Gastroesophageal sphincter (tissue), 3 donors: ENCODE measurements at regions not wholly inside any gene's neighbourhood (a gene's known extent, or its start where the extent isn't known, plus 50 kb on each side); places are given as distances from the start of the nearest gene placed in this dataset.
"Not testable (repeated sequence)": the region's sequence is repeated elsewhere in the genome, so short reads cannot be mapped to it uniquely, and the experiment has no call there.

Experiments used
- POLR2AphosphoS5 ChIP-seq: sonication (generic); formaldehyde crosslinking; IDR thresholded peaks from one replicate; pipeline ENCODE4 v1.6.1; 2017; ENCODE audit warnings: antibody characterized with exemption
- TF ChIP-seq, protein P1 (sequence below), 4 experiments: fragments of 200-600 bp in 2 of 4; fragments of 450-650 bp in 2 of 4; sonication (generic) in 1 of 4; IDR thresholded peaks; one replicate each; pipeline ENCODE4 v1.5.1; 2017 to 2019; ENCODE audit warnings: antibody characterized with exemption in 4 of 4, mild to moderate bottlenecking in 2 of 4, moderate library complexity in 2 of 4

DNA sequence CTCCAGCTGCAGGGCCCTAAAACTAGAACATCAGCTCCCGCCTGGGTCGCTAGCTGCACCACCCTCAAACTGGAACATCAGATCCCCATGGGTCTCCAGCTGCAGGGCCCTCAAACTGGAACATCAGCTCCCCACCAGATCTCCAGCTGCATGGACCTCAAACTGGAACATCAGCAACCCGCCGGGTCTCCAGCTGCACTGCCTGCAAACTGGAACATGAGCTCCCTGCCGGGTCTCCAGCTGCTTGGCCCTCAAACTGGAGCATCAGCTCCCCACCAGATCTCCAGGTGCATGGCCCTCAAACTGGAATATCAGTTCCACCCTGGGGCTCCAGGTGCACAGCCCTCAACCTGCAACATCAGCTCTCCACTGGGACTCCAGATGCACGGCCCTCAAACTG is 82.7 kb downstream of the TFRC start:
- TF ChIP-seq, protein P1, sequence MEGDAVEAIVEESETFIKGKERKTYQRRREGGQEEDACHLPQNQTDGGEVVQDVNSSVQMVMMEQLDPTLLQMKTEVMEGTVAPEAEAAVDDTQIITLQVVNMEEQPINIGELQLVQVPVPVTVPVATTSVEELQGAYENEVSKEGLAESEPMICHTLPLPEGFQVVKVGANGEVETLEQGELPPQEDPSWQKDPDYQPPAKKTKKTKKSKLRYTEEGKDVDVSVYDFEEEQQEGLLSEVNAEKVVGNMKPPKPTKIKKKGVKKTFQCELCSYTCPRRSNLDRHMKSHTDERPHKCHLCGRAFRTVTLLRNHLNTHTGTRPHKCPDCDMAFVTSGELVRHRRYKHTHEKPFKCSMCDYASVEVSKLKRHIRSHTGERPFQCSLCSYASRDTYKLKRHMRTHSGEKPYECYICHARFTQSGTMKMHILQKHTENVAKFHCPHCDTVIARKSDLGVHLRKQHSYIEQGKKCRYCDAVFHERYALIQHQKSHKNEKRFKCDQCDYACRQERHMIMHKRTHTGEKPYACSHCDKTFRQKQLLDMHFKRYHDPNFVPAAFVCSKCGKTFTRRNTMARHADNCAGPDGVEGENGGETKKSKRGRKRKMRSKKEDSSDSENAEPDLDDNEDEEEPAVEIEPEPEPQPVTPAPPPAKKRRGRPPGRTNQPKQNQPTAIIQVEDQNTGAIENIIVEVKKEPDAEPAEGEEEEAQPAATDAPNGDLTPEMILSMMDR (IDR thresholded peaks at IDR 0.05): not testable (repeated sequence)
- TF ChIP-seq POLR2AphosphoS5: not testable (repeated sequence)
